Midbrain (tissue), 1 donor: ENCODE measurements at regions not wholly inside any gene's neighbourhood (a gene's known extent, or its start where the extent isn't known, plus 50 kb on each side); places are given as distances from the start of the nearest gene placed in this dataset.

ENCODE experiments used
- DNase-seq: peaks from one replicate; lab custom pipeline; 2025; lab: John Stamatoyannopoulos, UW

GRCh38 chr2:126312579-126312978 is 343.4 kb upstream of the GYPC start:
- DNase-seq = no peak

GRCh38 chr2:126315828-126316227 is 340.1 kb upstream of the GYPC start:
- no peak for DNase-seq

- no peak for DNase-seq
These were observed 338.0 kb upstream of the GYPC start for GRCh38 chr2:126317790-126318431.

- no peak for DNase-seq
These were observed 333.6 kb upstream of the GYPC start for GRCh38 chr2:126322342-126322741.

- no peak for DNase-seq
These were observed 330.8 kb upstream of the GYPC start for GRCh38 chr2:126325202-126325601.

- DNase-seq = no peak
These were observed 326.8 kb upstream of the GYPC start for GRCh38 chr2:126329173-126329572.

GRCh38 chr2:126342457-126342856 is 313.5 kb upstream of the GYPC start:
- DNase-seq = no peak

GRCh38 chr2:126343136-126343535 is 312.8 kb upstream of the GYPC start:
- DNase-seq = no peak

- no peak for DNase-seq
These were observed 311.5 kb upstream of the GYPC start for GRCh38 chr2:126344493-126344892.

- no peak for DNase-seq
These were observed 310.3 kb upstream of the GYPC start for GRCh38 chr2:126345691-126346090.

- DNase-seq = no peak
These were observed 299.3 kb upstream of the GYPC start for GRCh38 chr2:126356631-126357030.

GRCh38 chr2:126358122-126358521 is 297.8 kb upstream of the GYPC start:
- DNase-seq = no peak

GRCh38 chr2:126359494-126359893 is 296.5 kb upstream of the GYPC start:
- no peak for DNase-seq

- DNase-seq = no peak
These were observed 288.6 kb upstream of the GYPC start for GRCh38 chr2:126367361-126367760.

GRCh38 chr2:126368758-126369157 is 287.2 kb upstream of the GYPC start:
- no peak for DNase-seq

GRCh38 chr2:126370201-126370600 is 285.8 kb upstream of the GYPC start:
- DNase-seq = peak; percentile 4

GRCh38 chr2:126372406-126372805 is 283.6 kb upstream of the GYPC start:
- DNase-seq = no peak

GRCh38 chr2:126378176-126378575 is 277.8 kb upstream of the GYPC start:
- no peak for DNase-seq

GRCh38 chr2:126381091-126381490 is 274.9 kb upstream of the GYPC start:
- peak; percentile 54 for DNase-seq

- DNase-seq = no peak
These were observed 273.0 kb upstream of the GYPC start for GRCh38 chr2:126382998-126383397.

- DNase-seq = no peak
These were observed 272.2 kb upstream of the GYPC start for GRCh38 chr2:126383800-126384199.

- no peak for DNase-seq
These were observed 270.5 kb upstream of the GYPC start for GRCh38 chr2:126385441-126385840.

GRCh38 chr2:126385983-126386382 is 270.0 kb upstream of the GYPC start:
- DNase-seq = no peak

GRCh38 chr2:126389446-126389845 is 266.5 kb upstream of the GYPC start:
- DNase-seq = no peak

GRCh38 chr2:126392889-126393288 is 263.1 kb upstream of the GYPC start:
- no peak for DNase-seq
